ENCODE measurements at regions not wholly inside any gene's neighbourhood (a gene's known extent, or its start where the extent isn't known, plus 50 kb on each side); places are given as distances from the start of the nearest gene placed in this dataset.

- intact Hi-C loops (cut with DNase I) = no loop called here
Measured at GRCh38 chr18:45203677-45204076, 411.6 kb upstream of the SLC14A2 start.

GRCh38 chr18:45207328-45207727 lies 407.9 kb upstream of the SLC14A2 start:
- WGBS, 3 donors = 84 to 93% (median 87%) methylated on average over 2 of the region's 2 CpGs
- TF ChIP-seq CTCF (IDR thresholded peaks at IDR 0.05) (no peak), POLR2A (IDR thresholded peaks at IDR 0.05) (no peak), EP300 (IDR thresholded peaks at IDR 0.05) (no peak)
- no peaks in the 10 kb centered on the region for H3K4me1 ChIP-seq (ENCODE audit: insufficient read depth)
- no peak overlapping the region for H3K4me3 ChIP-seq
- no peak for DNase-seq
- no peak overlapping the region for H3K27ac ChIP-seq
- intact Hi-C loops (cut with DNase I) = no loop called here
- H3K9me3 ChIP-seq = no peaks in the 10 kb centered on the region
- H3K36me3 ChIP-seq = no peaks in the 10 kb centered on the region
- no peaks in the 10 kb centered on the region for H3K27me3 ChIP-seq

More at GRCh38 chr18:45203677-45204076, 411.6 kb upstream of the SLC14A2 start:
- H3K27ac ChIP-seq = no peak overlapping the region
- H3K36me3 ChIP-seq = no peaks in the 10 kb centered on the region
- TF ChIP-seq POLR2A (IDR thresholded peaks at IDR 0.05) = no peak
- TF ChIP-seq CTCF (IDR thresholded peaks at IDR 0.05) = no peak
- TF ChIP-seq EP300 (IDR thresholded peaks at IDR 0.05) = no peak
- no peaks in the 10 kb centered on the region for H3K4me1 ChIP-seq (ENCODE audit: insufficient read depth)
- H3K4me3 ChIP-seq = no peak overlapping the region
- WGBS, 3 donors = 87 to 93% (median 88%) methylated on average over 2 of the region's 2 CpGs
- H3K9me3 ChIP-seq = no peaks in the 10 kb centered on the region
- DNase-seq = no peak
- H3K27me3 ChIP-seq = no peaks in the 10 kb centered on the region

GRCh38 chr18:45208164-45208563 lies 407.1 kb upstream of the SLC14A2 start:
- Histone ChIP-seq H3K9me3 (no peaks in the 10 kb centered on the region), H3K36me3 (no peaks in the 10 kb centered on the region), H3K27me3 (no peaks in the 10 kb centered on the region), H3K4me3 (no peak overlapping the region), H3K27ac (no peak overlapping the region), H3K4me1 (ENCODE audit: insufficient read depth) (no peaks in the 10 kb centered on the region)
- TF ChIP-seq CTCF (IDR thresholded peaks at IDR 0.05) (no peak), EP300 (IDR thresholded peaks at IDR 0.05) (no peak), POLR2A (IDR thresholded peaks at IDR 0.05) (no peak)
- intact Hi-C loops (cut with DNase I) = no loop called here
- no peak for DNase-seq
- WGBS, 3 donors = 80 to 84% (median 82%) methylated on average over 7 of the region's 7 CpGs

GRCh38 chr18:45212181-45213039 lies 402.9 kb upstream of the SLC14A2 start:
- peak; percentile 75 to 89 (median 83) for DNase-seq
- H3K4me3 ChIP-seq = no peak overlapping the region
- intact Hi-C loops (cut with DNase I) = loop anchor here in 3 of 4 donors (5.0 to 10.0 kb wide), 3 partner anchors 530 to 548 kb away; partner anchors contain the start of gene SETBP1 (in 1 of the 3)
- H3K4me1 ChIP-seq (ENCODE audit: insufficient read depth) = no peaks in the 10 kb centered on the region
- H3K9me3 ChIP-seq = no peaks in the 10 kb centered on the region
- TF ChIP-seq CTCF (IDR thresholded peaks at IDR 0.05) (peak; percentile 75 to 87 (median 87)), POLR2A (IDR thresholded peaks at IDR 0.05) (peak; percentile 20), EP300 (IDR thresholded peaks at IDR 0.05) (no peak)
- 63 to 64% (median 64%) methylated on average over 13 of the region's 13 CpGs for WGBS, 3 donors
- H3K36me3 ChIP-seq = no peaks in the 10 kb centered on the region
- no peaks in the 10 kb centered on the region for H3K27me3 ChIP-seq
- H3K27ac ChIP-seq = no peak overlapping the region

Measured in ovary (tissue), 7 donors.